K562 (cell line): ENCODE measurements at regions not wholly inside any gene's neighbourhood (a gene's known extent, or its start where the extent isn't known, plus 50 kb on each side); places are given as distances from the start of the nearest gene placed in this dataset.
"Not testable (repeated sequence)": the region's sequence is repeated elsewhere in the genome, so short reads cannot be mapped to it uniquely, and the experiment has no call there.

Source experiments
- USF2 ChIP-seq: sonication (generic); formaldehyde crosslinking; IDR thresholded peaks from 2 replicates; pipeline ENCODE4 v1.5.0; 2020; ENCODE audit warnings: missing genetic modification reagents
- ZNF12 ChIP-seq: sonication (generic); formaldehyde crosslinking; IDR thresholded peaks from 2 replicates; pipeline ENCODE4 v1.4.0; 2020; ENCODE audit warnings: mild to moderate bottlenecking, missing genetic modification reagents

GRCh38 chr2:56840009-56840408 lies 656.2 kb downstream of the CCDC85A start:
- not testable (repeated sequence) for TF ChIP-seq ZNF12, USF2 (CRISPR knock-in tag)
